Vagina (tissue), 2 donors: ENCODE measurements at regions not wholly inside any gene's neighbourhood (a gene's known extent, or its start where the extent isn't known, plus 50 kb on each side); places are given as distances from the start of the nearest gene placed in this dataset.

Source experiments
- DNase-seq, 2 donors: peaks; one replicate each; pipeline ENCODE4 v3.0.0-alpha.2; 2017; ENCODE audit errors: extremely low spot score in 2 of 2
- H3K27ac ChIP-seq: fragments of 200-600 bp; sonication (generic); one replicate; pipeline ENCODE4 v1.5.1; 2019
- H3K27me3 ChIP-seq: fragments of 200-600 bp; sonication (generic); one replicate; pipeline ENCODE4 v1.5.1; 2019
- H3K36me3 ChIP-seq, 2 donors: fragments of 200-600 bp; sonication (generic); one replicate each; pipeline ENCODE4 v1.5.1; 2017 to 2019
- H3K4me1 ChIP-seq: fragments of 200-600 bp; sonication (generic); one replicate; pipeline ENCODE4 v1.5.1; 2019
- H3K4me3 ChIP-seq, 2 donors: fragments of 200-600 bp; sonication (generic); 1 replicate in 1 of 2; 2 replicates in 1 of 2; pipeline ENCODE4 v1.5.1; 2016 to 2019
- H3K9me3 ChIP-seq: fragments of 200-600 bp; sonication (generic); one replicate; pipeline ENCODE4 v1.5.1; 2019
- CTCF ChIP-seq, 3 experiments: fragments of 450-650 bp in 2 of 3; fragments of 200-600 bp in 1 of 3; sonication (generic) in 1 of 3; IDR thresholded peaks; one replicate each; pipeline ENCODE4 v1.5.1; 2017 to 2019; ENCODE audit warnings: antibody characterized with exemption in 3 of 3, mild to moderate bottlenecking in 2 of 3, moderate library complexity in 2 of 3
- POLR2A ChIP-seq, 2 donors: fragments of 450-650 bp; IDR thresholded peaks; one replicate each; pipeline ENCODE4 v1.6.1; 2017; ENCODE audit warnings: antibody characterized with exemption in 2 of 2, mild to moderate bottlenecking in 2 of 2, moderate library complexity in 2 of 2
- POLR2AphosphoS5 ChIP-seq, 2 donors: sonication (generic); formaldehyde crosslinking; IDR thresholded peaks; one replicate each; pipeline ENCODE4 v1.9.0; 2017; ENCODE audit warnings: antibody characterized with exemption in 2 of 2, mild to moderate bottlenecking in 2 of 2, low read depth in 1 of 2; ENCODE audit not compliant: insufficient read depth in 1 of 2
- intact Hi-C: fragments of 100-400 bp; cut with DNase I; formaldehyde crosslinking; loops from one replicate; pipeline ENCODE4 v1.15.1; 2023

- Histone ChIP-seq H3K9me3 (no peaks in the 10 kb centered on the region), H3K4me1 (no peaks in the 10 kb centered on the region), H3K27me3 (no peaks in the 10 kb centered on the region), H3K4me3 (no peak overlapping the region), H3K36me3 (no peaks in the 10 kb centered on the region), H3K27ac (no peak overlapping the region)
- DNase-seq: no peak
- intact Hi-C loops: no loop called here
- TF ChIP-seq CTCF (IDR thresholded peaks at IDR 0.05) (no peak), POLR2A (IDR thresholded peaks at IDR 0.05) (no peak), POLR2AphosphoS5 (IDR thresholded peaks at IDR 0.05; ENCODE audit: insufficient read depth in 1 of 2, low read depth in 1 of 2) (no peak)
These were observed 140.4 kb downstream of the PSAT1 start for GRCh38 chr9:78437296-78437695.

GRCh38 chr9:78437806-78438205, 140.9 kb downstream of the PSAT1 start:
- intact Hi-C loops: no loop called here
- no peaks in the 10 kb centered on the region for H3K4me1 ChIP-seq
- H3K36me3 ChIP-seq: no peaks in the 10 kb centered on the region
- no peak overlapping the region for H3K4me3 ChIP-seq
- no peaks in the 10 kb centered on the region for H3K9me3 ChIP-seq
- no peak for DNase-seq
- TF ChIP-seq POLR2AphosphoS5 (IDR thresholded peaks at IDR 0.05; ENCODE audit: insufficient read depth in 1 of 2, low read depth in 1 of 2) (no peak), POLR2A (IDR thresholded peaks at IDR 0.05) (no peak), CTCF (IDR thresholded peaks at IDR 0.05) (no peak)
- no peaks in the 10 kb centered on the region for H3K27me3 ChIP-seq
- no peak overlapping the region for H3K27ac ChIP-seq

- DNase-seq: no peak
- intact Hi-C loops: no loop called here
These were observed 141.3 kb downstream of the PSAT1 start for GRCh38 chr9:78438211-78438610.

GRCh38 chr9:78438780-78439179, 141.9 kb downstream of the PSAT1 start:
- TF ChIP-seq CTCF (IDR thresholded peaks at IDR 0.05) (no peak), POLR2A (IDR thresholded peaks at IDR 0.05) (no peak), POLR2AphosphoS5 (IDR thresholded peaks at IDR 0.05; ENCODE audit: insufficient read depth in 1 of 2, low read depth in 1 of 2) (no peak)
- intact Hi-C loops: no loop called here
- no peak overlapping the region for H3K27ac ChIP-seq

More at GRCh38 chr9:78438211-78438610, 141.3 kb downstream of the PSAT1 start:
- Histone ChIP-seq H3K9me3 (no peaks in the 10 kb centered on the region), H3K4me1 (no peaks in the 10 kb centered on the region), H3K4me3 (no peak overlapping the region), H3K27me3 (no peaks in the 10 kb centered on the region), H3K27ac (no peak overlapping the region), H3K36me3 (no peaks in the 10 kb centered on the region)
- TF ChIP-seq POLR2AphosphoS5 (IDR thresholded peaks at IDR 0.05; ENCODE audit: insufficient read depth in 1 of 2, low read depth in 1 of 2): no peak
- TF ChIP-seq POLR2A (IDR thresholded peaks at IDR 0.05): no peak
- no peak for TF ChIP-seq CTCF (IDR thresholded peaks at IDR 0.05)

GRCh38 chr9:78439190-78439865, 142.4 kb downstream of the PSAT1 start:
- TF ChIP-seq CTCF (IDR thresholded peaks at IDR 0.05) (peak; percentile 75 to 86 (median 76)), POLR2A (IDR thresholded peaks at IDR 0.05) (no peak)
- Histone ChIP-seq H3K9me3 (no peaks in the 10 kb centered on the region), H3K4me1 (no peaks in the 10 kb centered on the region), H3K27me3 (no peaks in the 10 kb centered on the region), H3K27ac (no peak overlapping the region), H3K36me3 (no peaks in the 10 kb centered on the region), H3K4me3 (no peak overlapping the region)
- intact Hi-C loops: no loop called here
- DNase-seq: no peak

More at GRCh38 chr9:78438780-78439179, 141.9 kb downstream of the PSAT1 start:
- DNase-seq: no peak
- Histone ChIP-seq H3K36me3 (no peaks in the 10 kb centered on the region), H3K4me1 (no peaks in the 10 kb centered on the region), H3K9me3 (no peaks in the 10 kb centered on the region), H3K4me3 (no peak overlapping the region), H3K27me3 (no peaks in the 10 kb centered on the region)
